CMK (cell line): ENCODE measurements at regions not wholly inside any gene's neighbourhood (a gene's known extent, or its start where the extent isn't known, plus 50 kb on each side); places are given as distances from the start of the nearest gene placed in this dataset.
"Not testable (repeated sequence)": the region's sequence is repeated elsewhere in the genome, so short reads cannot be mapped to it uniquely, and the experiment has no call there.

Experiments used
- DNase-seq: peaks from one replicate; pipeline ENCODE4 v3.0.0-alpha.2; 2010; ENCODE audit warnings: low read depth

DNA sequence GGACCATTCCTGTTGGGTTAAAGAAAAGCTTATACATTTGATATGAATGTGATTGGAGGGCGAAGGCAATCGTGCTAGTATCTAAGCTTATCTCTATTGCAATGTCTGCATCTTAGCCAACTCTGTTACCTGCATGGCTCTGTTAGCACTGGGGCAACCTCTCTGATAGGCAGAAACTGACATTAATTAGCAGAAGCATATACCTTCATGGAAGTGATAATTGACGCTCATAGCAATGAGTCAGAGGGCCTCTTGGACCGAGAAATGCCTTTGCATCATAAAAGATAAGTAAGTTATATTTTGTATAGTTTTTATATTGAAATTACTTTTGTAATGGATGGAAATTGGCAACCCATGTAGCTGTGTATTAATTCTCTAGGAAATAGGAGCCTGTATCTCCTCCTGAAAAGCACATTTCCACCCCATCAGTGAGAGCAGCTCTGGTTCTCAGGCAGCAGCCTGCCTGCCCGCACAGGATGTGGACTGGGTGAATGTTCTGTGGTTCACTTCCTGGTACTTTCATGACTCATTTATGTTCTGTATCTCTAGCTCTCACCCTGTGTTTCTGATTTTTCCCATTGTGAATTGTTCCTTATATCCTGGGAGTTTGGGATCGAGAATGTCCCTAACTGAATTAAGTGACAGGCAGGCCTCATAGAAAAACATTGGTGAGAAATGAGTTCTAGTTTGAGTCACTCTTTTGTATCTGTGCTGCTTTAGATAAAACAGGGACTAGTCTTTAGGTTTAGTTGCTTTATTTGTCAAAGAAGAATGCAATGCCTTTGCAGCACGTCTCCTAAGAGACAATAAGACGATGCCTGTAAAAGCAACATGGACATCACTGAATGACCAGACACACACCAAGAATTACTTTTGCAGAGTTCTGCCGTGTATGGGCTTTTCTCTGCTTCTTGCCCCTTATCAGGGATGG, 344.9 kb downstream of the DCDC2C start:
- DNase-seq = no peak

DNA sequence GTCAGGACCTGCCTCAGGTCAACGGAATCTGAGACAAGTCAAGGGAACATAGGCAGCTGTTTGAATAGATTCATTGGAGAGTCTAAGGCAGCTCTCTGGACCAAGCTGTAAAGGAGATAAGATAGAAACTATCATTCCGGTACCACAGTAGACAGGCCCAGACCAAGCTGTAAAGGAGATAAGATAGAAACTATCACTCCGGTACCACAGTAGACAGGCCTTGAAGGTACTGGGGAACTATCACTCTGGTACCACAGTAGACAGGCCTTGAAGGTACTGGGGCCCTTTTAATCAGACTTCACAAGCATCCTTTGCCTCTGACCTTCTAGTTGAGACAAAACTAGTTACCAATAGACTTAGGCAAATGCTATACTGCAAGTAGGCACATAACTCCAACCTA, 346.1 kb downstream of the DCDC2C start:
- no peak for DNase-seq

GRCh38 chr2:4053769-4054493, 350.6 kb downstream of the DCDC2C start:
- no peak for DNase-seq

DNA sequence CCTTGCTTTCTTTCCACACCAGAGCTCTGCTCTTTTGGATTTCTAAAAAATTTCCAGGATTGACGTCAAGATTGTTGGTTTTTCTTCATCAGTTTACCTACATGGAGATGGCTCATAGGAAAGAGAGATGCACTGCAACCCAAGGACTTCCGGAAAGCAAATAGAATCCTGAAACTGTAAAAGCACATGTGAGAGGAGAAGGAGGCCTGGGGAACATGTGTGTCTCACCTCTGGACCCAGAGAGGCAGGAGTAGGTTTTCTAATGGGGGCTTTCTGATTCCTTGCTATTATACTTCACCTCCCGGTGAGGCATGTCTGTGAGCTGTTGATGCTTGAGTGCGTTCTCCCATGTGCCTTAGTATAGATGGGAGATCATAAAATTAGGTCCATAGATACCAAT, 362.8 kb downstream of the DCDC2C start:
- no peak for DNase-seq

DNA sequence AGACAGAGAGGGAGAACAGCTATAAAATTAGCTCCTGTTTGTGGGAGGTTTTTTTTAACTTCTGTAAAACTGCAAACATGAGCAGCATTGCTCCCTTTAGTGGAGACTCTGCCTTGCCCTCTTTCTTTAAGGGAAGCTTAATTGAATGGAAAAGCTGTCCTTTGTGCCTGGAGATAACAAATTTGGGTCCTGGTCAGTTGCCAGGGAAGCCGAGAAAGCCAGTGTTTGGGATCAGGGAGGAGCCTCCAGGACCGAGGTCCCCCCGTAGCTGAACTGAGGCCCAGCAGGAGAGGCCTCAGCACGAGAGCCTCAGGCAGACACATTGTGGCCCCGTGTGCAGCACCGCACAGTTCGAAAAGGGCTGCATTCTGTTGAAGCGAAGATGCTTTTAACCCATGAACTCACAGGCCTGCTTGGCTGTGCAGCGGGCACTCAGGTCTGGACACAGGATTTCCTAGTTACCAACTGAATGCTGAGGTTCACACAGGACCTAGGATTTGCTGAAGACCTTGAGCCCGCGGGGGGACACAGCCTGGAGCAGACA, 369.7 kb downstream of the DCDC2C start:
- DNase-seq = no peak

DNA sequence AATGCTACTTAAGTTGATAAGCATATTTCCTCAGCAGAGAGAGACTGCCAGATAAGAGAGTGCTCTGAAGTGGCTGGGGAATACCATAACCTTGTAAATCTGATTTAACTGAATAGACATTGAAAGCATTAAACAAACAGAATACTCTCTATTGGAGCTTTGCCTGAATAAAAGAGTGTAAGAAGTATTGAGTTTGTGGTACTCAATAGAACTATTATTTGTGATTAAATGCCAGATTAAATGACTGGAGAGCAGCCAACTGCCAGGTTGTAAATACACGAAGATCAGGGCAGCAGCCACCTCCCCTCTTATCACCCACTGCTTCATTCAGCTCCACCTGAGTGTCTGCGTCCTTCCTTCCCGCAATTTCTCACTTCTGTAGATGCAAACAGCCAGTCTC, 373.6 kb downstream of the DCDC2C start:
- no peak for DNase-seq

- DNase-seq = no peak
Measured at GRCh38 chr2:4085186-4085585, 381.8 kb downstream of the DCDC2C start.

DNA sequence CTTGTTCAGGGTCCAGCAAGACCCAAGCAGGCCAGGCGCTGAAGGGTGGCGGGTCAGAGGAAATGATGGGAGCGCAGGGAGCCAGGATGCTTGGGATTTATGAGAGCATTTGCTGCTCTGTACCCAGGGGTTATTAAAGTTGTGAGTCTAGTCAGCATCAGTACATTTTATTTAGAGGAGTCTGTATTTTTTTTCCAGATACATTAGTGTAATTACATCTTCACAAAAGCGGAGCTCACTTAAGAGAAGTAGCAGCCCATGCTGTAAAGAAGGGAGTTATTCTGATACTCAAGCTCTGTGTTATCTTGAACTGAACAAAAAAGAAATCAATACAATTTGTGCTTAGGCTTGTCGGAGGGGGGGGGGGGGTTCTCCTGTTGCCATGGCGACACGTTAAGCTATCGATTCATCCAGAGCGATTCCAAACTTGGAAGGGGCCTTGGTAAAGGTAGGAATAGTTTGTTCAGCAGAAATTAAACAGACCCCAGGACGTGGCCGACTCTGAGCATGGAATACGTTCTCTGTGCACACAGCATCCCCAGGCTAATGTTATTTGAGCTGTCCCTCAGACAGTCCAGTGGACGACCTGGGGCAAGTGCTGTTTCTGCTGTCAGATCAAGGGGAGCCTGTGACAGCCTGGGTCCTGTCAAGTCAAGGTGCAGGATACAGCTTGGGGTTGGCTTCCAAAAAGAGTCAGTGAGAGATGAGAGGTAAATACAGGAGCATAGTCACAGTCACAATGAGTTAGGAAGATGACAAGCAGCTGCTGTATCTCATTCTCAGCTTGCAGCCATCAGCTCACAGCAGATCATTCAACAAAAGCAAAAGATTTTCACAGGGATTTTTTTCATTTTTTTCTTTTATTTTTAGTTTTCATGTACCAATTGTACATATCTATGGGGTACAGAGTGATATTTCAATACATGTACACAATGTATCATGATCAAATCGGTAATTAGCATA, 387.6 kb downstream of the DCDC2C start:
- DNase-seq = no peak

DNA sequence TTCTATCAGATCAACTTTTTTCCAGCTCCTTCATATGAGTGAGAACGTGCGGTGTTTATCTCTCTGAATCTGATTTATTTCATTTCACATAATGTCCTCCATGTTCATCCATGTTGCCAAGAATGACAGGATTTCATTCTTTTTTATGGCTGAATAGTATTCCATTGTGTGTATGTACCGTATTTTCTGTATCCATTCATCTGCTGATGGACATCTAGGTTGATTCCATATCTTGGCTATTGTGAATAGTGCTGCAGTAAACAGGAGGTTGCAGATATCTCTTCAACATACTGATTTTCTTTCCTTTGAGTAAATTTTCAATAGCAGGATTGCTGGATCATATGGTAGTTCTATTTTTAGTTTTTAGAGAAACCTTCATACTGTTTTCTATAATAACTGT, 388.5 kb downstream of the DCDC2C start:
- DNase-seq = no peak

GRCh38 chr2:4094743-4095142, 391.4 kb downstream of the DCDC2C start:
- no peak for DNase-seq

GRCh38 chr2:4096978-4097766, 393.8 kb downstream of the DCDC2C start:
- DNase-seq = no peak

DNA sequence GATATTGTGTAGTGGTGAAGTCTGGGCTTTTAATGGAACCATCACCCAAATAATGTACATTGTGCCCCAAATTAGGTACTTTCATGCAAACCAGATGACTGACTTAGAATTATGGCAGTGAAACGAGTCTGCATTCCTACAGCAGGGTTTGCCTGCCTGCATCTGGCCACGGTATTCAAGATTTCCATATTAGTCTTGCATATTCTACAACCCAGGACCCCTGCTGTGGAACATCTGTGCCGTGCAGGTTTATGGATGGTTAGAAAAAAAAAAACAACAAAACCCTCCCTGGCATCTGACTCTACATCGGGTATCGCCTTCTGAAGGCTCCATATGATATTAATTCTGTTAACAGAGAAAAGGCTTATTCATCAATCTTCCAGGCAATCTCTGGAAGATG, 394.8 kb downstream of the DCDC2C start:
- no peak for DNase-seq

GRCh38 chr2:4101936-4102335, 398.6 kb downstream of the DCDC2C start:
- no peak for DNase-seq

- DNase-seq = no peak
Measured at GRCh38 chr2:4107179-4107578, 403.8 kb downstream of the DCDC2C start.

DNA sequence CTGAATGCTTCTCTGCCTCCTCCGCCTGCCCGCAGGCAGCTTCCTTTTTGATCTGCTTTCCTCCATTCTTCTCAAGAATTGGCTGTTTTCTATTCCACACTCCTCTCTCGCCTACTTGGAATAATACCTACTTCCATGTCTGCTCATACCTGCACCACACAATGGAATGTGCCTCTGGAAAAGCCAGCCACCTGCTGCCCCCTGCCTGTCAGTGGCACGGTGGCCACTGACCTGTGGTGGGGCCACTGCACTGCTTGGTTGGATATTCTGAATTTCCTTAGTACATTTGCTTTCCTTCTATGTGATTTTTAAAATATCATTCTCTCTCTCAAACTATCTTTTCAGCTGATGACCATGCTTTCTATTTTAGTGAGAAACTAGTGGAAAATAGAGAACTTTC, 406.9 kb downstream of the DCDC2C start:
- DNase-seq = no peak

DNA sequence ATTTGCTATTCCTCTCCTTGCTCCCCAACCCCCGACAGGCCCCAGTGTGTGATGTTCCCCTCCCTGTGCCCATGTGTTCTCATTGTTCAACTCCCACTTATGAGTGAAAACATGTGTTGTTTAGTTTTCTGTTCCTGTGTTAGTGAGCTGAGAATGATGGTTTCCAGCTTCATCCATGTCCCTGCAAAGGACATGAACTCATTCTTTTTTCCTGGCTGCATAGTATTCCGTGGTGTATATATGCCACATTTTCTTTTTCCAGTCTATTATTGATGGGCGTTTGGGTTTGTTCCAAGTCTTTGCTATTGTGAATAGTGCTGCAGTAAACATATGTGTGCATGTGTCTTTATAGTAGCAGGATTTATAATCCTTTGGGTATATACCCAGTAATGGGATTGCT, 412.1 kb downstream of the DCDC2C start:
- DNase-seq = not testable (repeated sequence)

DNA sequence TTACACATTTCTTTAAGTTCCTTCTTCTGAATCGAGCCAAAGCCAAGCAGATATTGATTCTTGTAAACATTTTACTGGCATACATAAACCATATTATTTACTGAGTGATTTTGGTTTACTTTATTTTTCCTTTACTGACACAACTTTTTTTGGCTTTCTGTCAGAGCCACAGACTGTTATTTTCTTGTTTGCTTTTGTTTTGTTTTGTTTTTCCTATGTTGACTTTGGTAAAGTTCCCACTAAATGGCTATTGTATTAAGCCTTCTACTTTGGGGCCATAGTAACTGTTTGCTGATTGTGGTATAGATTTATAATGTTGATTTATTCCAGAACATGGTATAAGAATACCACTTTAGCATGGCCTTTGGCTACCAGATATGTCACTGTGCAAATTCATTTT, 419.4 kb downstream of the DCDC2C start:
- no peak for DNase-seq

DNA sequence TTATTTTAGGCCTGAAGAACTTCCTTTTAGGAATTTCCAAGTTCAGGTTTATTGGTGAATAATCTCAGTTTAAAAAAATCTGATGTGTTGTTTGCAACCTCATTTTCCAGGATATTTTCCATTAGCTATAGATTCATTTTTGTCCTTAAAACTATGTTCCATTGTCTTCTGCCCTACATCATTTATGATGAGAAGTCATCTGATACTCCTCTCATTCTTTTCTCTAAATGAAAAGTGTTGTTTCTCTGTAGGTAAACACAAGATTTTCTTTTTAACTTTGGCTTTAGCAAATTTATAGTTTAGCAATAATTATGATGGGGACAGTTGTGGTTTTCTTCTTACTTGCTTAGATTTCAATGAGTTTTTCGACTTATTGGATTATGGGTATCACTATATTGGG, 427.3 kb downstream of the DCDC2C start:
- no peak for DNase-seq

- DNase-seq = no peak
Measured at GRCh38 chr2:4134551-4135550, 431.5 kb downstream of the DCDC2C start.

DNA sequence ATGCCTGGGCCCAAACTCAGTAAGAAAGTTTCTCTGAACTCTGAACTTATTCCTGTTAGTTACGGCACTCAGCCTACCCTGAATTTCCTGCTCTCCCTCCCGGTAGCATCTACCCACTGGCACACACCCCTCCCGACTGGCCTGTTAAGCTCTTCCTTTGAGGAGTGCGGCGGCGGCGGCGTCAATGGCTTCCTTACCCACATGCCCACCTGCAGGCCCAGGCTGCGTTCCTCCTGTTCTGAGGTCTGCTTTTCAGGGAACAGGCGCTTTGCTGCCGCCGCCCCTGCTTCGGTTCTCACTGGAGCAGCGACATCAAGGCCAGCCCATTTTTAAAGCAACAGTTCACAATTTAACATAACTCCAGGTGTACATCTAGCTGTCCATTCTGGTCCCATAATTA, 432.4 kb downstream of the DCDC2C start:
- DNase-seq = no peak
